ENCODE measurements at regions not wholly inside any gene's neighbourhood (a gene's known extent, or its start where the extent isn't known, plus 50 kb on each side); places are given as distances from the start of the nearest gene placed in this dataset.

- no peaks in the 10 kb centered on the region for H3K4me1 Mint-ChIP-seq (ENCODE audit: low read depth, unreplicated experiment)
- H3K4me3 Mint-ChIP-seq (ENCODE audit: low read depth, unreplicated experiment): no peak overlapping the region
- CTCF ChIA-PET: no interaction called here
- intact Hi-C loops (cut with micrococcal nuclease; ENCODE audit: unreplicated experiment): no loop called here
- no peaks in the 10 kb centered on the region for H3K27me3 Mint-ChIP-seq (ENCODE audit: unreplicated experiment)
- no peaks in the 10 kb centered on the region for H3K36me3 Mint-ChIP-seq (ENCODE audit: insufficient read depth, unreplicated experiment)
- H3K9me3 Mint-ChIP-seq (ENCODE audit: low read depth, unreplicated experiment): peaks cover 2% of the 10 kb centered on the region
- TF ChIP-seq CTCF (IDR thresholded peaks at IDR 0.05; ENCODE audit: unreplicated experiment): no peak
- peak; percentile 2 for DNase-seq
- BruUV-seq (replicated peaks): no TSS peak
- H3K27ac Mint-ChIP-seq (ENCODE audit: unreplicated experiment): no peak overlapping the region
Measured at GRCh38 chr9:106286249-106286648, 576.7 kb upstream of the ZNF462 start.

- no peak for TF ChIP-seq CTCF (IDR thresholded peaks at IDR 0.05; ENCODE audit: unreplicated experiment)
- no peaks in the 10 kb centered on the region for H3K27me3 Mint-ChIP-seq (ENCODE audit: unreplicated experiment)
- BruUV-seq (replicated peaks): no TSS peak
- no peak for DNase-seq
- H3K9me3 Mint-ChIP-seq (ENCODE audit: low read depth, unreplicated experiment): no peaks in the 10 kb centered on the region
- H3K4me1 Mint-ChIP-seq (ENCODE audit: low read depth, unreplicated experiment): no peaks in the 10 kb centered on the region
- intact Hi-C loops (cut with micrococcal nuclease; ENCODE audit: unreplicated experiment): no loop called here
- H3K27ac Mint-ChIP-seq (ENCODE audit: unreplicated experiment): no peak overlapping the region
- H3K4me3 Mint-ChIP-seq (ENCODE audit: low read depth, unreplicated experiment): no peak overlapping the region
- H3K36me3 Mint-ChIP-seq (ENCODE audit: insufficient read depth, unreplicated experiment): no peaks in the 10 kb centered on the region
- CTCF ChIA-PET: no interaction called here
Measured at GRCh38 chr9:106287091-106287631, 575.8 kb upstream of the ZNF462 start.

- no peaks in the 10 kb centered on the region for H3K36me3 Mint-ChIP-seq (ENCODE audit: insufficient read depth, unreplicated experiment)
- no peaks in the 10 kb centered on the region for H3K27me3 Mint-ChIP-seq (ENCODE audit: unreplicated experiment)
- H3K9me3 Mint-ChIP-seq (ENCODE audit: low read depth, unreplicated experiment): no peaks in the 10 kb centered on the region
- CTCF ChIA-PET: no interaction called here
- H3K4me3 Mint-ChIP-seq (ENCODE audit: low read depth, unreplicated experiment): no peak overlapping the region
- no peak for TF ChIP-seq CTCF (IDR thresholded peaks at IDR 0.05; ENCODE audit: unreplicated experiment)
- no peaks in the 10 kb centered on the region for H3K4me1 Mint-ChIP-seq (ENCODE audit: low read depth, unreplicated experiment)
- no peak for DNase-seq
- intact Hi-C loops (cut with micrococcal nuclease; ENCODE audit: unreplicated experiment): no loop called here
- BruUV-seq (replicated peaks): no TSS peak
- no peak overlapping the region for H3K27ac Mint-ChIP-seq (ENCODE audit: unreplicated experiment)
Measured at GRCh38 chr9:106287731-106288130, 575.2 kb upstream of the ZNF462 start.

- no peak for TF ChIP-seq CTCF (IDR thresholded peaks at IDR 0.05; ENCODE audit: unreplicated experiment)
- H3K27ac Mint-ChIP-seq (ENCODE audit: unreplicated experiment): no peak overlapping the region
- intact Hi-C loops (cut with micrococcal nuclease; ENCODE audit: unreplicated experiment): no loop called here
- no peaks in the 10 kb centered on the region for H3K4me1 Mint-ChIP-seq (ENCODE audit: low read depth, unreplicated experiment)
- no TSS peak for BruUV-seq (replicated peaks)
- DNase-seq: no peak
- H3K9me3 Mint-ChIP-seq (ENCODE audit: low read depth, unreplicated experiment): no peaks in the 10 kb centered on the region
- H3K27me3 Mint-ChIP-seq (ENCODE audit: unreplicated experiment): peaks cover 2% of the 10 kb centered on the region
- CTCF ChIA-PET: no interaction called here
- no peaks in the 10 kb centered on the region for H3K36me3 Mint-ChIP-seq (ENCODE audit: insufficient read depth, unreplicated experiment)
- H3K4me3 Mint-ChIP-seq (ENCODE audit: low read depth, unreplicated experiment): no peak overlapping the region
Measured at GRCh38 chr9:106288689-106289088, 574.3 kb upstream of the ZNF462 start.
